Common myeloid progenitor, CD34-positive (primary cell): ENCODE measurements at regions not wholly inside any gene's neighbourhood (a gene's known extent, or its start where the extent isn't known, plus 50 kb on each side); places are given as distances from the start of the nearest gene placed in this dataset.

Experiments
- CTCF ChIA-PET: fragments of 350-600 bp; sonication (Branson Sonifier 250); formaldehyde crosslinking; loops from one replicate; lab custom pipeline; 2021; ENCODE audit warnings: antibody characterized with exemption; lab: Charles Lee
- POLR2A ChIA-PET: fragments of 350-600 bp; sonication (Branson Sonifier 250); formaldehyde crosslinking; loops from one replicate; lab custom pipeline; 2021; ENCODE audit warnings: antibody characterized with exemption; lab: Charles Lee
- DNase-seq, 3 donors: peaks; one replicate each; pipeline versions ENCODE4 v3.0.0 to v3.0.0-alpha.2; 2013
- H3K27ac ChIP-seq, 2 experiments: 1 replicate in 1 of 2; 2 replicates in 1 of 2; pipeline ENCODE4 v1.7.0; 2013; ENCODE audit warnings: inconsistent platforms in 2 of 2, low read length in 2 of 2, mild to moderate bottlenecking in 2 of 2, low read depth in 1 of 2, moderate library complexity in 1 of 2; ENCODE audit not compliant: severe bottlenecking in 2 of 2, insufficient read depth in 1 of 2, poor library complexity in 1 of 2
- H3K27me3 ChIP-seq, 5 experiments: replicated peaks in 2 of 5; 1 replicate in 3 of 5; 2 replicates in 2 of 5; pipeline versions ENCODE4 v1.6.1 to v1.7.0; 2013; ENCODE audit warnings: low read length in 4 of 5, mild to moderate bottlenecking in 2 of 5, moderate library complexity in 2 of 5, inconsistent platforms in 1 of 5; ENCODE audit not compliant: insufficient read depth in 5 of 5, control insufficient read depth in 4 of 5
- H3K36me3 ChIP-seq, 4 experiments: 1 replicate in 2 of 4; 2 replicates in 2 of 4; pipeline versions ENCODE4 v1.6.1 to v1.7.0; 2013; ENCODE audit warnings: low read length in 3 of 4, control low read depth in 1 of 4, mild to moderate bottlenecking in 1 of 4; ENCODE audit not compliant: control insufficient read depth in 4 of 4, insufficient read depth in 4 of 4
- H3K4me1 ChIP-seq, 4 experiments: 1 replicate in 3 of 4; 2 replicates in 1 of 4; pipeline versions ENCODE4 v1.6.1 to v1.7.1; 2013; ENCODE audit warnings: low read length in 3 of 4, mild to moderate bottlenecking in 3 of 4, control low read depth in 1 of 4, inconsistent platforms in 1 of 4, moderate library complexity in 1 of 4; ENCODE audit not compliant: control insufficient read depth in 4 of 4, insufficient read depth in 4 of 4; ENCODE audit errors: control extremely low read depth in 1 of 4
- H3K4me3 ChIP-seq, 7 experiments: 1 replicate in 4 of 7; 2 replicates in 3 of 7; pipeline versions ENCODE4 v1.5.1 to v1.7.0; 2013; ENCODE audit warnings: mild to moderate bottlenecking in 7 of 7, low read length in 6 of 7, moderate library complexity in 6 of 7, inconsistent platforms in 2 of 7, low read depth in 2 of 7, control low read depth in 1 of 7; ENCODE audit not compliant: insufficient read depth in 4 of 7, control insufficient read depth in 1 of 7; ENCODE audit errors: extremely low read depth in 1 of 7
- H3K9me3 ChIP-seq, 5 experiments: 1 replicate in 4 of 5; 2 replicates in 1 of 5; pipeline versions ENCODE4 v1.6.1 to v1.7.1; 2013; ENCODE audit warnings: low read length in 4 of 5, mild to moderate bottlenecking in 2 of 5, inconsistent platforms in 1 of 5, low read depth in 1 of 5, moderate library complexity in 1 of 5; ENCODE audit not compliant: control insufficient read depth in 4 of 5, insufficient read depth in 2 of 5; ENCODE audit errors: control extremely low read depth in 1 of 5
- WGBS: methylation state at CpG from one replicate; pipeline ENCODE4 v1.1.5; 2013; ENCODE audit not compliant: insufficient coverage; 5-methylcytosine and 5-hydroxymethylcytosine counted together

- 95% methylated on average over 2 of the region's 2 CpGs for WGBS
- Histone ChIP-seq H3K27ac (no peak overlapping the region), H3K27me3 (peaks cover 0 to 2% (median 0%) of the 10 kb centered on the region in 5 experiments), H3K4me3 (no peak overlapping the region), H3K36me3 (no peaks in the 10 kb centered on the region), H3K9me3 (no peaks in the 10 kb centered on the region), H3K4me1 (no peaks in the 10 kb centered on the region)
- CTCF ChIA-PET, result no interaction called here
- POLR2A ChIA-PET, result no interaction called here
- DNase-seq, result no peak
Observed at GRCh38 chr15:94760348-94760747, 529.0 kb downstream of the MCTP2 start.

GRCh38 chr15:94761574-94761973, 530.2 kb downstream of the MCTP2 start:
- no CpG with 5 or more reads among the region's 1 CpG for WGBS
- Histone ChIP-seq H3K27me3 (peaks cover 0 to 2% (median 0%) of the 10 kb centered on the region in 5 experiments), H3K36me3 (no peaks in the 10 kb centered on the region), H3K4me1 (no peaks in the 10 kb centered on the region), H3K27ac (no peak overlapping the region), H3K9me3 (no peaks in the 10 kb centered on the region), H3K4me3 (no peak overlapping the region)
- DNase-seq, result no peak
- ChIA-PET CTCF (no interaction called here), POLR2A (no interaction called here)

DNA sequence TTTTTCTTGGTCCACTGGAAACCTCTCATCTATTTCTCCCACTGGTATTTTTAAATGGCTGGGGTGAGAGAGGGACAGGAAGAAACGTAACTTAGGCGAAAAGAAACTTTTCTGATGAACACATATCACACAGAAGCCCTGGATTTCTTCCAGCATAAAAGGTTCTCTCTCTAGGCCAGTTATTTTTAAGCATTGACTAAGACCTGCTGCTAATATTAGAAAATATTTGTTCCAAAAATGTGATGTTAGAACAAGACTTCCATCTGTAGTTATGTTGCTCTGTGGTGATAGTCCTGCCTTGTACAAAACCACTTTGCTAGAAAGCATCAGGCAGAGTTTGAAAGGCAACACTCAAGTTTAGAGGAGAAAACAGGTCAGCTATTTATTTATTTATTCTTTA, 537.7 kb downstream of the MCTP2 start:
- no peaks in the 10 kb centered on the region for H3K36me3 ChIP-seq
- ChIA-PET CTCF (interaction anchor here (0.6 kb wide), 1 partner anchor 74 kb away, joined by 3 read pairs; no protein-coding TSS in a partner anchor), POLR2A (no interaction called here)

GRCh38 chr15:94770199-94770598, 538.8 kb downstream of the MCTP2 start:
- H3K9me3 ChIP-seq, result no peaks in the 10 kb centered on the region
- H3K4me1 ChIP-seq, result no peaks in the 10 kb centered on the region
- H3K36me3 ChIP-seq, result no peaks in the 10 kb centered on the region
- H3K27me3 ChIP-seq, result no peaks in the 10 kb centered on the region
- no peak for DNase-seq
- POLR2A ChIA-PET, result no interaction called here
- CTCF ChIA-PET, result no interaction called here
- WGBS, result 98% methylated on average over 9 of the region's 10 CpGs
- H3K4me3 ChIP-seq, result no peak overlapping the region
- H3K27ac ChIP-seq, result no peak overlapping the region

More for the DNA sequence above, 537.7 kb downstream of the MCTP2 start:
- H3K27ac ChIP-seq, result no peak overlapping the region
- H3K27me3 ChIP-seq, result no peaks in the 10 kb centered on the region
- H3K9me3 ChIP-seq, result no peaks in the 10 kb centered on the region
- no peaks in the 10 kb centered on the region for H3K4me1 ChIP-seq
- no CpG with 5 or more reads among the region's 2 CpGs for WGBS
- DNase-seq, result no peak
- H3K4me3 ChIP-seq, result no peak overlapping the region

DNA sequence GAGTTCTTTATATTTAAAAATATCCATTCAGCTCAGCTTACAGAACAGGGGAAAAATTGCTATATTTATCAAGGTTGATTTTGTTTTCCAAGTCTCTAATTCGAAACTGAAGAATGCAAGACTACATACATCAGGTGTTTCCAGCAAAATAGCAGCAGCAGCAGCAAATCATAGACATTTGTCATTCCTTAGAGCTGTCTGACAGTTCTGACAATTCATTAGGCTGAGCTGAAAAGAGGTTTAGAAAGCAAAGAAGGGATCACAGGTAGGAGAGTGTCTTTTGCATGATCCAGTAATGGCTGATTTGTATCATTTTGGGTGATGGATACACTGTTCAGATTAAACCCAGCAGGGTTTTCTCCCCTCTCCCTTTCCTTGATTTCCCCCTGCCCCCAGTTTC, 545.7 kb downstream of the MCTP2 start:
- Histone ChIP-seq H3K27me3 (no peaks in the 10 kb centered on the region), H3K27ac (no peak overlapping the region), H3K4me1 (no peaks in the 10 kb centered on the region), H3K4me3 (no peak overlapping the region), H3K36me3 (no peaks in the 10 kb centered on the region), H3K9me3 (no peaks in the 10 kb centered on the region)
- DNase-seq, result no peak
- ChIA-PET POLR2A (no interaction called here), CTCF (no interaction called here)
- WGBS, result 80% methylated on average over 1 of the region's 1 CpG

- Histone ChIP-seq H3K4me1 (no peaks in the 10 kb centered on the region), H3K36me3 (no peaks in the 10 kb centered on the region), H3K27me3 (no peaks in the 10 kb centered on the region), H3K4me3 (no peak overlapping the region), H3K9me3 (no peaks in the 10 kb centered on the region), H3K27ac (no peak overlapping the region)
- CTCF ChIA-PET, result no interaction called here
- no peak for DNase-seq
- POLR2A ChIA-PET, result no interaction called here
Observed at GRCh38 chr15:94778840-94779239, 547.5 kb downstream of the MCTP2 start.

- H3K36me3 ChIP-seq, result no peaks in the 10 kb centered on the region
- no peaks in the 10 kb centered on the region for H3K4me1 ChIP-seq
- ChIA-PET CTCF (no interaction called here), POLR2A (no interaction called here)
- no peak overlapping the region for H3K27ac ChIP-seq
- H3K27me3 ChIP-seq, result no peaks in the 10 kb centered on the region
- DNase-seq, result no peak
- H3K4me3 ChIP-seq, result no peak overlapping the region
- WGBS, result 100% methylated on average over 2 of the region's 4 CpGs
- no peaks in the 10 kb centered on the region for H3K9me3 ChIP-seq
Observed at GRCh38 chr15:94780166-94780565, 548.8 kb downstream of the MCTP2 start.
